GM20000 (cell line): ENCODE measurements at regions not wholly inside any gene's neighbourhood (a gene's known extent, or its start where the extent isn't known, plus 50 kb on each side); places are given as distances from the start of the nearest gene placed in this dataset.

Experiments used
- DNase-seq: peaks from one replicate; pipeline ENCODE4 v3.0.0; 2012; ENCODE audit warnings: low spot score
- TF ChIP-seq, protein P1 (sequence below): IDR thresholded peaks from 2 replicates; pipeline ENCODE4 v1.5.1; 2012; ENCODE audit warnings: mild to moderate bottlenecking, control low read depth; ENCODE audit errors: extremely low read depth, missing control alignments

DNA sequence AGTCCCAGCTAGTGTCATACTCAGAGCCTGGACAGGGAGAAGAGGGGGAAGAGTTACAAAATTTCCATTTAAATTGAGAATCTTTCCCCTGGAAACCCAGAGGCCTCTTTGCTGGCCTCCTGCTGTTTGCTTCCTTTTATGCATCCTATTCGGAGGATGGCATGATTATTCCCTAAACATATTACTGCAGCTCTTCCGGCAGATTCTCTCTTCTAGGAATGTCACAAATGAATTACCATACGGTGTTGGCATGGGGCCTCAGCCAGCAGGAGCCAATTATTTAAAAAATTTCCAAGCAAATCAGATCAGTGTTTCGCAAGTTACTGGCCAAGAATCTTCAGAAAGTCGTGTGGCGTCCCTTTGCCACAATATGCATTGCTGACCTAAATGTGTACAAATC, 326.7 kb upstream of the NCAM1 start:
- DNase-seq = no peak
- TF ChIP-seq, protein P1, sequence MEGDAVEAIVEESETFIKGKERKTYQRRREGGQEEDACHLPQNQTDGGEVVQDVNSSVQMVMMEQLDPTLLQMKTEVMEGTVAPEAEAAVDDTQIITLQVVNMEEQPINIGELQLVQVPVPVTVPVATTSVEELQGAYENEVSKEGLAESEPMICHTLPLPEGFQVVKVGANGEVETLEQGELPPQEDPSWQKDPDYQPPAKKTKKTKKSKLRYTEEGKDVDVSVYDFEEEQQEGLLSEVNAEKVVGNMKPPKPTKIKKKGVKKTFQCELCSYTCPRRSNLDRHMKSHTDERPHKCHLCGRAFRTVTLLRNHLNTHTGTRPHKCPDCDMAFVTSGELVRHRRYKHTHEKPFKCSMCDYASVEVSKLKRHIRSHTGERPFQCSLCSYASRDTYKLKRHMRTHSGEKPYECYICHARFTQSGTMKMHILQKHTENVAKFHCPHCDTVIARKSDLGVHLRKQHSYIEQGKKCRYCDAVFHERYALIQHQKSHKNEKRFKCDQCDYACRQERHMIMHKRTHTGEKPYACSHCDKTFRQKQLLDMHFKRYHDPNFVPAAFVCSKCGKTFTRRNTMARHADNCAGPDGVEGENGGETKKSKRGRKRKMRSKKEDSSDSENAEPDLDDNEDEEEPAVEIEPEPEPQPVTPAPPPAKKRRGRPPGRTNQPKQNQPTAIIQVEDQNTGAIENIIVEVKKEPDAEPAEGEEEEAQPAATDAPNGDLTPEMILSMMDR = no peak

DNA sequence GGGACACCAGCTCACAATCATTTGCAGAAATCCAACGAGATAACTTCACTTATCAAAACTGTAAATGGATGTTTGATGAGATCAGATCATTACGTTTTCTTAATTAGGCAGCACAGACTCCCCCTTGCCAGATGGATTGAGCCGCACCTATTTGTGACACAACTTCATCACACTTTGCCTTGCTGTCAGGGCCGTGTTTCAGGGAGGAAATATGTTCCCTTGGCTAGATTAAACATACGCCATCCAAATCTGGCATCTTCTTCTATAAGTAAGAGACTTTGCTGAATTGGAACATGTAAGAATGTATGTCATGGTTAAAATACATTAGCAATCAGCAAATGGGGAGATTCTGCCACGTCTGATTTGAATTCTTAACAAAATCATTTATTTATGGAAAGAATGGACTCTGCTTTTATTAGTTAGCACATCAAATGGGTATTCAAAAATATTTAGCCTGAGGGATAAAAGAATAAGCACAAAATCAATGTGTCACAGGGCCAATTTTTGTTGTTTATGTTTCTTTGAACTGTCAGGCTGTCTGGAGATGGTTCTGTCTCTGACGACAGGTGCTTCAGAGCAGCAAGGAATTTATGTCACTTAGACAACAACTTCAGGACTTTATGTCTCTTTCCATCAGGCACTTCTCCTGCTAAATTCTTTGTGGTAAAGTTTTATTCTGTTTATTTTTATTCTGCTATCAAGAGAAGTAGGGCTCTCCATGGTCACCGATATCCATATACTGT, 326.1 kb upstream of the NCAM1 start:
- TF ChIP-seq, protein P1 = no peak
- DNase-seq = no peak

DNA sequence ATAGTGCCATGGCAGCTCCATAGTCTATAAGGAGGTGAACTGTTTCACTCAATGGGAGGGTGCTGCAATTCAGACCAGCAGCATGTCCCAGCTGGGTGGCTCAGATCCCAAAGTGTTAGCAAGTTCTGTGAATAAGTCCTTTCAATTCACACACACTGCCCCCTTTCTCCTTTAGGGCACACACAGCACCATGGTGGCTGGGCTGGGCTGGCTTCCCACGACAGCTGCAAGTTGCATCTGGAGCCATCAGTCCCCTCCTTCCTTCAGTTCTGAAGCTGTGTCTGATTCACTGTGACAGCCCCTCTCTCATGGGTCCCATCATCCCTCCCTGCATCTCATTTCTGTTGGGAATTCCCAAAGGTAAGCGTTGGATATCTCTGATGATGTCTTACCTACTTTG, 324.1 kb upstream of the NCAM1 start:
- DNase-seq = no peak
- TF ChIP-seq, protein P1 = no peak

GRCh38 chr11:112637876-112638275, 323.3 kb upstream of the NCAM1 start:
- DNase-seq = no peak
- TF ChIP-seq, protein P1 = no peak

GRCh38 chr11:112639469-112639868, 321.8 kb upstream of the NCAM1 start:
- no peak for DNase-seq
- TF ChIP-seq, protein P1 = no peak

- TF ChIP-seq, protein P1 = no peak
- DNase-seq = no peak
Observed at GRCh38 chr11:112643416-112643815, 317.8 kb upstream of the NCAM1 start.

DNA sequence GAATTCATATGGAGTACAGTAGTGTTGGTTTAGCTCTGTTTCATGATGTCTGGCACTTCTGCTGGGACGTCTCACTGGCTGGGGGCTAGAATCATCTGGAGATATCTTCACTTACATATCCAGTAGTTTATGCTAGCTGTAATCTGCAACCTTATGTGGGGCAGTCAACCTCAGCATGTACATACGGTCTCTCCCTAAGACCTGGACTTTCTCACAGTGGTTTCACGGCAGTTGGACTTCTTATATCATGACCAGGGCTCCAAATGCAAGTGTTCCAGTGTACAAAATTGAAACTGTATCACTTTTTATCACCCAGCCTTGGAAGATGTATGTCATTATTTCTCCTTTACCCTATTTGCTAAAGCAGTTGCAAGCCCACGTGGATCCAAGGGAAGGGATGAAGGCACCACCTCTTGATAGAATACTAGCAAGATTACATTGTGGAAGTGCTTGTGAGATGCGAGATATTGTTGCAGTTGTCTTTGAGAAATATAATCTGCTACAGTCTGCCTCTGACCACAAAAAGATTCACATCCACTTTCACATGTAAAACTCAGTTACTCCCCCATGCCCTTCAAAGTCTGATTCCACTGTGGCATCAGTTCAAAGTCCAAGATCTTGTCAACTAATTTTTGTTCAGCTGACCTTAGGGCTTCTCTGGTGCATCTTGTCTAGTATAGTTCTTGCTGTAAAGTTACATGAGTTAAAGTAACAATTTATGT, 316.6 kb upstream of the NCAM1 start:
- TF ChIP-seq, protein P1 = no peak
- peak; percentile 23 for DNase-seq
